Peyer's patch (tissue), 4 donors: ENCODE measurements at regions not wholly inside any gene's neighbourhood (a gene's known extent, or its start where the extent isn't known, plus 50 kb on each side); places are given as distances from the start of the nearest gene placed in this dataset.

Experiments used
- DNase-seq, 3 donors: peaks; one replicate each; pipeline ENCODE4 v3.0.0-alpha.2; 2017 to 2019
- H3K27ac ChIP-seq, 4 donors: fragments of 200-600 bp; sonication (generic); one replicate each; pipeline ENCODE4 v1.5.1; 2016 to 2019
- H3K27me3 ChIP-seq, 2 donors: fragments of 200-600 bp; sonication (generic); one replicate each; pipeline ENCODE4 v1.5.1; 2019
- H3K36me3 ChIP-seq, 3 donors: fragments of 200-600 bp; sonication (generic); one replicate each; pipeline ENCODE4 v1.5.1; 2016 to 2019
- H3K4me1 ChIP-seq, 4 donors: fragments of 200-600 bp; sonication (generic); one replicate each; pipeline ENCODE4 v1.5.1; 2016 to 2019
- H3K4me3 ChIP-seq, 4 donors: fragments of 200-600 bp; sonication (generic); 1 replicate in 3 of 4; 2 replicates in 1 of 4; pipeline ENCODE4 v1.5.1; 2016 to 2019; ENCODE audit warnings: mild to moderate bottlenecking in 1 of 4
- H3K9me3 ChIP-seq, 4 donors: fragments of 200-600 bp; sonication (generic); one replicate each; pipeline ENCODE4 v1.5.1; 2016 to 2019; ENCODE audit warnings: mild to moderate bottlenecking in 1 of 4
- POLR2A ChIP-seq, 2 donors: fragments of 450-650 bp; IDR thresholded peaks; one replicate each; pipeline ENCODE4 v1.5.1; 2017; ENCODE audit warnings: antibody characterized with exemption in 2 of 2, mild to moderate bottlenecking in 2 of 2, moderate library complexity in 2 of 2
- TF ChIP-seq, protein P1 (sequence below), 6 experiments: fragments of 450-650 bp in 4 of 6; fragments of 200-600 bp in 2 of 6; sonication (generic) in 1 of 6; IDR thresholded peaks; one replicate each; pipeline ENCODE4 v1.5.1; 2017 to 2019; ENCODE audit warnings: antibody characterized with exemption in 6 of 6, mild to moderate bottlenecking in 3 of 6, moderate library complexity in 1 of 6

DNA sequence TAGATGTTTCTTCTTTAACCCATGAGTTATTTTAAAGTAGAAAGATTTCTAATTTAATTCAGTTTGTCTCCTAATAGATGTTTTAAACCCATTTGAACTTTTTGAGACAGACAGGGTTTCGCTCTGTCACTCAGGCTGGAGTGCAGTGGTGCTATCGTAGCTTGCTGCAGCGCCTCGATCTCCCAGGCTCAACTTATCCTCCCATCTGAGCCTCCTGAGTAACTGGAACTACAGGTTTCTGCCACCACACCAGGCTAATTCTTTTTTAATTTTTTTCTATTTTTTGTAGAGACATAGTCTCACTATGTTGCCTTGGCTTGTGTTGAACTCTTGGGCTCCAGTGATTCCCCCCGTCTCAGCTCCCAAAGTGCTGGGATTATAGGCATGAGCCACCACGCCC, 53.0 kb upstream of the RAB18 start:
- Histone ChIP-seq H3K27ac (no peak overlapping the region), H3K4me3 (no peak overlapping the region), H3K9me3 (no peaks in the 10 kb centered on the region), H3K36me3 (no peaks in the 10 kb centered on the region), H3K4me1 (no peaks in the 10 kb centered on the region), H3K27me3 (no peaks in the 10 kb centered on the region)
- no peak for TF ChIP-seq POLR2A (IDR thresholded peaks at IDR 0.05)
- TF ChIP-seq, protein P1, sequence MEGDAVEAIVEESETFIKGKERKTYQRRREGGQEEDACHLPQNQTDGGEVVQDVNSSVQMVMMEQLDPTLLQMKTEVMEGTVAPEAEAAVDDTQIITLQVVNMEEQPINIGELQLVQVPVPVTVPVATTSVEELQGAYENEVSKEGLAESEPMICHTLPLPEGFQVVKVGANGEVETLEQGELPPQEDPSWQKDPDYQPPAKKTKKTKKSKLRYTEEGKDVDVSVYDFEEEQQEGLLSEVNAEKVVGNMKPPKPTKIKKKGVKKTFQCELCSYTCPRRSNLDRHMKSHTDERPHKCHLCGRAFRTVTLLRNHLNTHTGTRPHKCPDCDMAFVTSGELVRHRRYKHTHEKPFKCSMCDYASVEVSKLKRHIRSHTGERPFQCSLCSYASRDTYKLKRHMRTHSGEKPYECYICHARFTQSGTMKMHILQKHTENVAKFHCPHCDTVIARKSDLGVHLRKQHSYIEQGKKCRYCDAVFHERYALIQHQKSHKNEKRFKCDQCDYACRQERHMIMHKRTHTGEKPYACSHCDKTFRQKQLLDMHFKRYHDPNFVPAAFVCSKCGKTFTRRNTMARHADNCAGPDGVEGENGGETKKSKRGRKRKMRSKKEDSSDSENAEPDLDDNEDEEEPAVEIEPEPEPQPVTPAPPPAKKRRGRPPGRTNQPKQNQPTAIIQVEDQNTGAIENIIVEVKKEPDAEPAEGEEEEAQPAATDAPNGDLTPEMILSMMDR (IDR thresholded peaks at IDR 0.05) = no peak
- DNase-seq = no peak

DNA sequence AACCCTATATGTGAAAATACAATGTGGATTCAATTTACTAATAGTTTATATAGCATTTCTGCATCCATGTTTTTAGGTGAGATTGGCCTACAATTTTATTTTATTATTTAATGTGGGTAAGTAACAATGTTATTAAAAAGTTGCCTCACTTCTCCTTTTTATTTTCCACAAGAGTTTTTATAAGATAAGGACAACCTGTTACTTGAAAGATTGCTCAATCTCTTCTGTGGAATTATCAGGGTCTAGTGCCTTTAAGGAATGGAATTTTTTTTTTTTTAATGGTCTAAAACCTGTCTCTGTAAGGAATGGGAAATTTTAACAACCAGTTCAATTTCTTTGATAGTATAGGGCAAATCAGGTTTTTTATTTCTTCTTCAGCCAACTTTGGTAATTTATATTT, 53.9 kb upstream of the RAB18 start:
- Histone ChIP-seq H3K4me3 (no peak overlapping the region), H3K36me3 (no peaks in the 10 kb centered on the region), H3K4me1 (no peaks in the 10 kb centered on the region), H3K27me3 (no peaks in the 10 kb centered on the region), H3K27ac (no peak overlapping the region), H3K9me3 (no peaks in the 10 kb centered on the region)
- TF ChIP-seq POLR2A (IDR thresholded peaks at IDR 0.05) = no peak
- TF ChIP-seq, protein P1 (IDR thresholded peaks at IDR 0.05) = no peak
- no peak for DNase-seq

GRCh38 chr10:27449571-27449970, 54.5 kb upstream of the RAB18 start:
- Histone ChIP-seq H3K9me3 (no peaks in the 10 kb centered on the region), H3K36me3 (no peaks in the 10 kb centered on the region), H3K4me1 (no peaks in the 10 kb centered on the region), H3K27ac (no peak overlapping the region), H3K27me3 (no peaks in the 10 kb centered on the region), H3K4me3 (no peak overlapping the region)
- no peak for DNase-seq
- no peak for TF ChIP-seq POLR2A (IDR thresholded peaks at IDR 0.05)
- TF ChIP-seq, protein P1 (IDR thresholded peaks at IDR 0.05) = no peak

GRCh38 chr10:27448921-27449320, 55.2 kb upstream of the RAB18 start:
- no peak overlapping the region for H3K4me3 ChIP-seq
- no peaks in the 10 kb centered on the region for H3K9me3 ChIP-seq
- H3K27ac ChIP-seq = no peak overlapping the region
- H3K36me3 ChIP-seq = no peaks in the 10 kb centered on the region
- no peak for TF ChIP-seq POLR2A (IDR thresholded peaks at IDR 0.05)
- TF ChIP-seq, protein P1 (IDR thresholded peaks at IDR 0.05) = no peak
- no peaks in the 10 kb centered on the region for H3K27me3 ChIP-seq
- no peak for DNase-seq
- H3K4me1 ChIP-seq = no peaks in the 10 kb centered on the region

GRCh38 chr10:27447540-27447939, 56.6 kb upstream of the RAB18 start:
- no peaks in the 10 kb centered on the region for H3K4me1 ChIP-seq
- H3K27ac ChIP-seq = no peak overlapping the region
- H3K4me3 ChIP-seq = no peak overlapping the region
- no peaks in the 10 kb centered on the region for H3K36me3 ChIP-seq
- H3K27me3 ChIP-seq = no peaks in the 10 kb centered on the region
- no peak for DNase-seq
- TF ChIP-seq, protein P1 (IDR thresholded peaks at IDR 0.05) = no peak
- TF ChIP-seq POLR2A (IDR thresholded peaks at IDR 0.05) = no peak
- H3K9me3 ChIP-seq = no peaks in the 10 kb centered on the region
